HG03432 (cell line): ENCODE measurements at regions not wholly inside any gene's neighbourhood (a gene's known extent, or its start where the extent isn't known, plus 50 kb on each side); places are given as distances from the start of the nearest gene placed in this dataset.
A peak's percentile ranks its signal among the peaks of the same experiment; 100 is the strongest.

ENCODE experiments used
- ATAC-seq: cut with Tn5 transposase; IDR thresholded peaks from one replicate; pipeline ENCODE4 v1.9.1; 2021; ENCODE audit warnings: mild to moderate bottlenecking, moderate library complexity; ENCODE audit not compliant: unreplicated experiment

DNA sequence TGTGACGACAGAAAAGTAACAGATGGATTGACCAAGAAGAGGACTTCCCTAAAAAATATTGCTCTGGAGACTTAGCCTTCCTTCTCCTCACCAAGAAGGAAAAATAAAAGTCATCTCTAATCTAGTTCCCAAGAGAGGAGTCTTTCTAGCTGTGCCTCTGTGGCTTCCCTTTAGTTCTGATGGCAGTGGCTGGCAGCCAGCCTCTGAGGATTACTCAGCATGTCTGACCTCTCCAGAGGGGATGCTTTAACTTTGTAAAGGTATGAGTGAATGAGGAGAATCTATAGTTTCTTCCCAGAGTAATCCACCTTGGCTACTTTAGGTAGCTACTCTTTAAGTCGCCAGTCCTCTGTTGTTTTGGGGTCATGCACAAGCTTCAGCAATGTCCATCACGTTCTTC is 163.9 kb upstream of the KIT start:
- ATAC-seq, result no peak

DNA sequence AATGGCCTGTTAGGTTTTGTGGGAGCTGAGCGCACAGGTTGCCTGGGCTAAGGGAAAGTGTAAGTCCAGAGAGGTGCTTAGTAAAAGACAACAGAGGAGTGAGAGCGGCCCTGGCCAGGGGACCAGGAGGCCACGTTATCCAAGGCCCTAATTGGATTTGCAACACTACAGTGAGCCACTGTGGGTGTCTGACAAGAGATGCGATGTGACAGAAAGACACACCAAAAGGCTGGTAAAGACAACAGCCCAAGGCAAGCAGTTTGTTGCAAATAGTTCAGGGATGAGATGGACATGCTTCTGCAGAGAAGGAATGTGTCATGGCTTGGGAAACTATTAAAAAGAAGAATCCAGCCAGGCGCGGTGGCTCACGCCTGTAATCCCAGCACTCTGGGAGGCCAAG is 162.7 kb upstream of the KIT start:
- no peak for ATAC-seq

DNA sequence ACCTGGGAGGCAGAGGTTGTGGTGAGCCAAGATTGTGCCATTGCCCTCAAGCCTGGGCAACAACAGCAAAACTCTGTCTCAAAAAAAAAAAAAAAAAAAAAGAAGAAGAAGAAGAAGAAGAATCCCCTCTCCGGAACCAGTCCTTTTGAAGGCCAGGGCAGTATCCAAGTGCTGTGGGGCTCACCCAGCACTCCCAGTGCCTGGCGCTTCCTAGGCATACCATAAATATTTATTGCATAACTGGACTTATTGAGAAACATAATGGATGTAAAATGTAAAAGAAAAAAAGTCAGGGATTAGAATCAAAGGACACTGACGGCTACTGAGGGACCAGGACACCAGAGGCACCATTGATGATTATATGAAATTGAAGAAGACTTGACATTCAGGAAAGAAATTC is 162.1 kb upstream of the KIT start:
- no peak for ATAC-seq

DNA sequence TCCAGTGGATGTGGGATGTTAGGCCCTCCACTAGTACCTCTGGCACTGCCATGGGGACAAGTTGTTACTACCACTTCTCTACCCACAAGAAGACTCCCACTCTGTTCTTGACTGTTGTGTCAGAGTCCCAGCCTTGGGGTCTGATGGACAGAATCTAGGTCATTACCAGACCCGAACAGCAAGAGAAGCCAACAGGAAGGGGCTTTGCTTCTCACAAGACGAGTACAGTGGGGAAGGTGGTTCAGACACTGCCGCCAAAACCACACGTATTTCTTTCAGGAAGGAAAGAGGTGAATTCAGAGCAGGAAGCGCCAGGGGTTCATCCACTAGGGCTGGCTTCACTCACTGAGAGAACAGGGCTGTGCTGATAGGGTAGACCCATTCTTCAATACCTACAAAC is 161.3 kb upstream of the KIT start:
- no peak for ATAC-seq

DNA sequence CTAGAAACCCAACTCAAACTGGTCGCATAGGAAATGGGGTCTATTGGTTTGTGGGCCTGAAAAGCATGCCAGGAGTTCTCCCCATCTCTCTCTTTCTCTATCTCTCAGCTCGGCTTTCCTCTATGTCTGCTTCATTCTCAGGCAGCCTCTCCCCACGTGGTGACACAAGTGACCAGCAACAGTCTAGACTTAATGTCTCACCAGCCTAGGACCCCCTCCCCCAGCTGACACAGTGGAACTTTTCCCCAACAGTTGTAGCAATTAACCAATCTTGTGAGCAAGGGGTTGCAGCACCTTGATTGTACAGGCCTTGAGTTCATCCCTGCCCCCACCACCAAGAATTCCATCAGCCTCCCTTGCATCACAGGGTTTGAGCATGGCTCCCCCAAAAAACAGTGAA is 159.8 kb upstream of the KIT start:
- ATAC-seq, result no peak

DNA sequence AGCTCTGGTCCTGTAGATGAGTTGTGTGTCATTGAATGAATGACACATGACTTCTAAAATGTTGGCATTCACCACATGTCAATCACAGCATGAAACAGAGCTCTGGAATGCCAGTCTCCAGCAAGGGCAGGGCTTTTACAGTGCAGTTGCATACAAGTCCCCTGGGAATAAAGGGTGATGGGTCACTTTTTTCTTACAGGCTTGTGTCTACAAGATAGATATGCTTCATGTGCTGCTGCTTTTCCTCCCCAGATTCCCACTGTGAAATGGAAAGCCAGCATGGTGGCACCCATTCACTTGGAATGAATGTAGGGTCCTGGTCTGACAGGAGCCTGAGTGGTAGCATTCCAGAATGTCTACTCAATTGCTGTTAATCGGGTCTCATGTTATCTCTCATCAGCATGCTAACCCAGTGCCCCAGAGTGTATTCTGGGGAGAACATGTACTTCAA is 159.1 kb upstream of the KIT start:
- no peak for ATAC-seq

DNA sequence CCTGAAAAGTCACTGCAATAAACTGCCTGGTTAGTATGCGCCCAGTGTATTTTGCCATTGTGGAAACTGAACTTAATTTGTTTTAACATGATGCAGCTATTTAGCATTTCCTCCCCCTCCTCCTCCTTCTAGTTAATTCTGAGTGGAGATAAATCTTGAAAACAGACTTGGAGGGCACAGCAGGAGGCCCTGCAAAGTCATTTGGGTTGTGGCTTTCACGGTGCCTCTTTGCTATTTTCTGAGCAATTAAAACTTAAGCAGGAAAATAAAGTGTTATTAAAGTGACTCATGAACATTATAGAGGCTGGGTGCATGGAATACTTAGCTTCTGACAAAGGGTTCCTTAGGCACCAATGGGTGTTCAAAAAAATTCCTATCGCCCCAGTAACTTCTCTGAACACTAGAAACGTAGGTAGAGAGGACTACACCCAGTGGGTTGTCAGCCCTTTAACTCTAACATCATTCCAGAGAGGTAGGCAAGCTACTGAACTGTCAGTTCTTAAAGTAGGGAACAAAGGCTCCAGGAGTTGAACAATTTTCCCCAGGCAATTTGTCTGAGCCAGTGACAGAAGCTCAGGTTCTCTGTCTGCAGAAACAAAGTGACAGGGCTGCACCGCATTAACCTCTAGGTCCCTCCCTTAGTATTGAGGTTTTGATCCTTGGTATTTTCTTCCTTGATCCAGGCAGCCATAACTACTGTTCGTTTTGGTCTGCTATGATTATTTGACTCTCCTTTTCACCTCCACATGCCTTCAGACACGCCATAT is 158.3 kb upstream of the KIT start:
- no peak for ATAC-seq

DNA sequence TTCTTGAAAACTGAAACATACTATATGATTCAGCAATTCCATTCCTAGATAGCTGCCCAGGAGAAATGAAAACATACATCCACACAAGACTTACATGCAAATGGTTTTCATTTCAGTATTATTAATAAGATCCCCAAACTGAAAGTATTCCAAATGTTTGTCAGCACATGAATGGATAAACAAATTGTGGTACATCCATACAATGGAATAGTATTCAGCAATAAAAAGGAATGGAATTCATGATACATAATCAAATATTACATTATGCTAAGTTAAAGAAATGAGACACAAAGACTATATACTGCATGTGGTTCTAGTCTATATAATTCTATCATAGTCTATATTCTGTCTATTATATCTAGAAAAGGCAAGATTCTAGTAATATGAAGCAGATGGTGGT is 152.4 kb upstream of the KIT start:
- no peak for ATAC-seq

DNA sequence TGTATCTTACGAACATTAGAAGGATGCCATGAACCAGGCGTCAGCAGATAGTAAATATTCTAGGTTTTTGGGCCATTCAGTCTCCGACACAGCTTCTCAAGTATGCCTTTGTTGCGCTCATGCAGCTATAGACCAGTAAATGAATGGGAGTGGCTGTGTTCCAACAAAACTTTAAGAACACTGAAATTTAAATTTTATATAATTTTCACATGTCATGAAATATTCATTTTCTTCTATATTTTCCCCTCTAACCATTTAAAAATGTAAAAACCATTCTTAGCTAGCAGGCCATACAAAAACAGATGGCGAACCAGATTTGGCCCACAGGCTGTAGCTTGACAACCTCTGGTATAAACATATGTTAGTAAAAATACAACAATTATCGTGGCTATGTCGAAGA is 151.8 kb upstream of the KIT start:
- ATAC-seq, result no peak

DNA sequence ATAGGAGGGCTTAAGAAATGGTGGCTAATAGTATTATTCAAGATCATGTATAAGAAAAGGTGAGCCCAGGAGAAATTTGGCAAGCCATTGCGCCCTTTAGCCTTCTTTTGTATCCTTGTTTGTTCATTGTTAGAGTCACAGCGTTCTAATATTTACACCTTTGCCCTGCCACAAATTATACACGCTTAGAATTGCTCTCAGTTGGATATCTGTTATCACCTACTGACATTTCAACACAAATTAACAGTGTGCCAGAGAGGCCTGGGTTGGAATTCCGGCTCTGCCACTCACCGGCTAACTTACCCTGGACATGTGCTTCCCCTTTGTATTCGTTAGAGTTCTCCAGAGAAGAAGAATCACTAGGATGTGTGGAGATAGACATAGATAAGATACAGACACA is 148.7 kb upstream of the KIT start:
- no peak for ATAC-seq

DNA sequence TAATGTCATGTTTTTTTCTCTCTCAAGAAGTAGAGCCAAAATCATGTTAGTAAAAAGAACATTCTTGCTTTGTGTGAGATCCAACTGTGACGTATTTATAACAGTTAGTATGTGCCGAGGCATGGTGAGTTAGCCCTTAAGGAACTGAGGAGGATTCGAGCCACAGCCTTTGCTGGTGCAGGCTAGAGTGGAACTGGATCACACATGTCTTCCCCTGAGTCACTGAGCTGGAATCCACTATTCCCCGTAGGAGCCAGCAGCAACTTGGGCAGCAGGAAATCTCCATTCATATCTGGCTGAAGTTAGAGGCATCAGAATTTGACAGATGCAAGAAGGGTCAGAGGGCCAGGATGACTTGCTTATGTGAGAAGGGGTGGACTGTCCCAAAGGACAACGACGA is 144.6 kb upstream of the KIT start:
- ATAC-seq, result no peak

DNA sequence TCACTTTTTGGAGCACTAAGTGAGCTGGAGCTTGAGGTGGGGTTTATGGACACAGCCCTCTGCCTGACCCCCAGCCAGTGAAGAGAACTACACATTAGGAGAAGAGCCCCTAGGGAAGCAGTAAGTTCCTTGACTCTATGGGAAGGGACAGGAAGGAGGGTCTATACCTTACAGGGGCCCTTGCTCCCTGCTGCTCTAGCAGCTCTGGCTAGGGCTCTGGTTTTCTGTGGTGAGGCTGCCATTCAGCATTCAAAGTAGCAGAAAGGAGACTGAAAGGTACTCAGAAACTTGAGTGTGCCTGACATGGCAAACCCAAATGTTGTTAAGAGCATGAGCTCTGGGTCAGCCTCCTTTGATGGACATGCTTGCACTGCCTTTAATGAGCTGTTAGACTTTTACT is 144.0 kb upstream of the KIT start:
- ATAC-seq, result no peak

DNA sequence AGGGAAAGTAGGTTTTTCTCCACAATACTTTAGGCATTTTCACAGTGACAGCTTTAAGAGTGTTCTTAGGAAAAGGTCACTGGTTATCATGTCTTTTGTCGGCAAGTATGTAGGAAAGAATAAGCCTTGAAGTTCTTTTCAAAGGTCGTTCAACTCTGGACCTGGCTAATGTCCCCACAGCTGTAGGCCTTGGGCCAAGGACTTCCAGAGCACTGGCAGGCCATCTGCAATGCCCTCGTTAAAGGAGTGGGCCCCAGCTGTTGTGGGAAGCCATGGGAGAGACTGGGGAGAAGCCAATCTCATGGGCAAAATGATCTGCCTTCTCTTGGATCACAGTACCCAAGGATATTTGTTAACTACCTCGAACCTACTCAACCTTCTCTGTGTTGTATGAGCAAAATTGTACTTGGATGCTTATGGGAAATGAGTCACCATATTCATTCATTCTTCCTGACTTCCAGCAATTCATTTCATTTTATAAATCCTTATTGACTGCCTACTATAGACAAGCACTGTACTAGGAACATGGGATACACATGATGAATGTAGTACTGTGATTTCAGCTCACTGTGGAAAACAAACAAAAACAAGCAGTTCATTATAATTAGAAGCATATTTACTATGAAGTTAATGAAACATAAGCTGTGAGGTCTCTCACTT is 141.1 kb upstream of the KIT start:
- ATAC-seq, result no peak

DNA sequence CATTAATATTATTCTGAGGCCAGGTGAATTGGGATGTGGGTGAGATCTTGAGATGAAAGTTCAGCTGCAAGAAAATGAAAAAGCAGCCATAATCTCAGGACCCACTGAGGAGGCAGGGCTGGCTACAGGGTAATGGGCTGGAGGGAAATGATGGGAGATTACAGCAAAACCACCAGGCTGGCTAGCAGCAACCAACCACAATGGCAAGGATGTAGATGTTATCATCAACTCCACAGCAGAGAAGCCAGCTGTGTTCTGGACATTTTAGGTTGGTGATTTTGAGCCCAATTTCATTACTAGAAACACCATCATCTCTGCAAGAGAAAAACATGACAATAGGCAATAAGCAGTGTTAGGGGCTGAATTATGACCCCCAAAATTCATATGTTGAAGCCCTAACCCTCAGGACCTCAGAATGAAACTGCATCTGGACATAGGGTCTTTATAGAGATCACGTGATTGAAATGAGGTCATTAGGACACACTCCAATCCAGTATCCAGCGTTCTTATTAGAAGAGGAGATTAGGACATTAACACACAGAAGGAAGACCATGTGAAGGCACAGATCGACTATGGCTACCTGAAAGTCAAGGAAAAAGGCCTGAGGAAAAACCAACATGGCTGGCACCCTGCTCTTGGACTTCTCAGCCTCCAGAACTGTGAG is 139.8 kb upstream of the KIT start:
- no peak for ATAC-seq

DNA sequence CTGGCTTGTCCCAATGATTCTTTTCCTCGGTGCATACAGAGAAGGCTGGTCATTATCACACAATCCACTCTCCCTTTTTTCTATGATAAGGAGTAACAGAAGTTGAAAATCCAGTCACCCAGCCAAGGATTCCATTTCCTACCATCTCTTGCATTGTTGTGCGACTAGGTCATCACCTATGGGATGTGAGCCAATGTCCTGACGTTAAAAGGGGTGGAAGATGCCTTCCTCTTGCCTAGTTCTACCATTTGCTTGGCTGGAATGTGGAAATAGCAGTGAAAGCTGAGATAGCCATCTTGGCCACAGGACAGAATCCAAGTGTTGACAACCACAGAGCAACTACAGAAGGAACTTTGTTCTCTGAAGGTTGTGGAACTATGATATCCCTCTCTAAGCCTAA is 132.2 kb upstream of the KIT start:
- ATAC-seq, result no peak

DNA sequence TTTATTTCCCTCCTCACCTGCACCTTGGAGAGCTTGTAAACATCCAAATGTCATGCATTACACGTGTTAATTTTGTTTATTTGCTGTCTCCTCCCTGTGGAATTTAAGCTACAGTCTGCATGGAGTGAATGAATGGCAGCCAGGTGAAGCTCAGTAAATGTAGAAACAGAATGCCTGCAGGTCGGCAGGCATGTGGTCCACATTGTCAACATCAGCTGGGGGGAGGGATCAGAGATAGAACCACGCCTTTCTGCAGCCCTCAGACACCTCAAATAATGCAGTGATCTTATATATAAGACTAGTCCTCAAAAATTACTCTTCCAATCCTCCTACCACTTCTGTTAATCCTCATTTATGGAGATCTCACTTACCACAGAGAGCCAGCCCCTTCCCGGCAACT is 131.2 kb upstream of the KIT start:
- no peak for ATAC-seq

DNA sequence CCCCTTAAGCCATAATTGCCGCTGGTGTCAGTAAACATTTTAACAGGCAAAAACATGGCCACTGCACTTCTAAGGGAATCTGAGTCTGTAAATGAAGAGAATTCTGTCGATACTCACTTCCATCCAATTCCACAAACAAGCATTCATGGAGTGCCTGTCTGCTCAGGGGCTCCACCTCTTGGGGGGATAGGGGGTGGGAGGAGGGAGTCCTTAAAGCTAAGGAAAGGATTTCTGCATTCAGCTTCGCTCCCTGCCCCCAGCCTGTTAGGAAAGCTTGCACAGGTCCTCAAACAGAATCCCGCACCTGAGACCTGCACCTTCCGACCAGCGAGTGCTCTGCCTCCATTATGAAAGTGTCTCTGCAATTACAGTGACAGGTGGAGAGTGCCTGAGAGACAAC is 130.2 kb upstream of the KIT start:
- no peak for ATAC-seq

DNA sequence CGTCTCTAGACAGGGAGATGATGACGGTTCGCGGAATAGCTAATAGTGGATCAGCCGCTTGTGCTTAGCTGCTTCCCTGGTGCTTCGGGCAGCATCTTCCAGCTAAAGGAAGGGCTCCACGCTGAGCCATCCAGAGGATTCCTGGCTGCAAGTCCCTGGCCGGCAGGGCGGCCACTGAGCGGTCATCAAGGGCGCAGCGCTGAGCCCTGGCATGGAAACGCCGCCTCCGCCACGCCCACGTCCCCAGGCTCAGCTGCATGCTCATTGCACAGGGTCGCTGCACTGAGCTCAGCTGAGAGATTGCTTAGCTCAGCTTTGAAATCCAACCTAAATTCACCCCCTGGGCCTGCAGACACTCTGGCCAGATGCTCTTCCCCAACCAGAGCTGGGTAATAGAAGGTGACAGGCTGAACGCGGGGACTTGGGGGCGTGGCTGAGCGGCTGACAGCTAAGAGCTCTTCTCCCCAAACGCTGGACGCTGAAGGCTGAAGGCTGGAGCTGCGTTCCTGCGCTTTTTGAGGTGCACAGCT is 118.2 kb upstream of the KIT start:
- peak; percentile 51 for ATAC-seq

DNA sequence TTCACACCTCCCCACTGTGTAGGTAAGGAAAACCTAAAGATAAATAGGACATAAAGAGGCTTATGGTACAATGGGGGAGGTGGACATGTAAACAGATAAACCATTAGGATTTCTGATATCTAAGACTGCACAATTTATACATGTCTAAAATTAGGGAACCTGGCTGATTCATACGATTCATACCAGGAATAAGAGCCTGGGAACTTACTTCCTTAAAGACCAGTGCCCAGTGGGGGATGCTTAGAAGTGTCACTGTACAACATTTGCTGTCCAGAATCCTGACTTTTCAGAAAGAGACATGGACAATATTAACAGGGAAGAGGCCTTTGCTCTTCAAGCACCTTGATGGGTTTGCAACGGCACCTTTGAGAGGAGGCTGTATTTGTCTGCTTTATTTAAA is 116.8 kb upstream of the KIT start:
- ATAC-seq, result no peak

DNA sequence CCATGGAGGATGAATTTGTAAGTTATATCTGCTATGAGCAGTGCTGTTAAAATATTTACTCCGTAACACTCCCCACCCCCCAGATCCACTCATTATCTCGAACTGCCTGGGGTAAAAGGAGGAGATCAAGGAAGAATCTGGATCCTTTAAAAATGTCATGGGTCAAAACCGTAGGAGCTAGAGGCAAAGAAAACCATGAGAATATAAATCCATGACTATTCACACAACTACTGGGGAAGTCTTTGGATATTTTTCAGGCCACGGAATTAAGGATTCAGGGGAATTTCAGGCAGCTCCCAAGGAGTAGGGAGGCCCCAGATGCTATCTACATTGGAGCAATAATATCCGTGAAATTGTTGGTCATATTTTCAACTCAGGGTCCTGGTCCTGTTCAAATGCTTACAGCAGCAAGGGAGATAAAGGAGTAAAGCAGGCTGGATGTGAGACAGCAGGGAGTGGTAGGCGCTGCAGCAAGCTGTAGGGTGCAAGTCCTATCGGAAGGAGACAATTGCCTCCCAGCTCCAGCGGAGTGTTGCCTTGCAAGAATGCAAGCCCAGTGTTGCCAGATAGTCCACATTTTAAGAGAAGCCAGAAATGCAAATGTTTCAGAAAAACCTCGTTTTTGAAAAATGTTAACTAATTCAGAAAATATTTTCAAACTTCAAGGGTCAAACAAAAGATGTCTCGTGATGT is 116.2 kb upstream of the KIT start:
- ATAC-seq, result no peak

DNA sequence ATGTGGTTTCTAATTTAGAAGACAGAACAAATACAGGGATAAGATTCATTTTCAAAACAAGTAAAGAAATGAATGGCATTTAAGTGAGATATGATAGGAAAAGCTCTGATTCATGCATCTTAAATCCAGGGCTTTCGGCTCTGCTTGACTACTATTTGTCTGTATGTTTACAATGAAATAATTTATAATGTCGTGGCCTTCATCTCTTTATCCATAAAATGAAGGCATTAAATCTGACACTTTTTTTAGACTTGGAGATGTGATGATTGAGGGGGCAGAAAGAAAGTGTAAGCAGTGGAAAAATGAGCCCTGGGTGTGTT is 115.7 kb upstream of the KIT start:
- no peak for ATAC-seq
